ENCODE measurements at regions not wholly inside any gene's neighbourhood (a gene's known extent, or its start where the extent isn't known, plus 50 kb on each side); places are given as distances from the start of the nearest gene placed in this dataset.
A peak's percentile ranks its signal among the peaks of the same experiment; 100 is the strongest.

- H3K27me3 ChIP-seq = no peaks in the 10 kb centered on the region
- no peak overlapping the region for H3K27ac ChIP-seq
- no peaks in the 10 kb centered on the region for H3K9me3 ChIP-seq (ENCODE audit: low read depth)
- no peaks in the 10 kb centered on the region for H3K4me1 ChIP-seq (ENCODE audit: low read depth)
- no peak for TF ChIP-seq CTCF (IDR thresholded peaks at IDR 0.05; ENCODE audit: low read depth, low read length)
- peak; percentile 26 to 83 for DNase-seq (ENCODE audit: low read depth in 1 of 2, low spot score in 1 of 2)
- H3K4me3 ChIP-seq = no peak overlapping the region
- H3K36me3 ChIP-seq = no peaks in the 10 kb centered on the region
These were observed 88.7 kb upstream of the MYL10 start for GRCh38 chr7:101717628-101718357.

GRCh38 chr7:101718363-101719122 is 89.4 kb upstream of the MYL10 start:
- H3K9me3 ChIP-seq (ENCODE audit: low read depth) = no peaks in the 10 kb centered on the region
- TF ChIP-seq CTCF (IDR thresholded peaks at IDR 0.05; ENCODE audit: low read depth, low read length) = no peak
- H3K4me1 ChIP-seq (ENCODE audit: low read depth) = no peaks in the 10 kb centered on the region
- H3K4me3 ChIP-seq = no peak overlapping the region
- no peak overlapping the region for H3K27ac ChIP-seq
- no peaks in the 10 kb centered on the region for H3K36me3 ChIP-seq
- peak in 1 of 2 donors; percentile 54 for DNase-seq (ENCODE audit: low read depth in 1 of 2, low spot score in 1 of 2)
- no peaks in the 10 kb centered on the region for H3K27me3 ChIP-seq

- no peak for TF ChIP-seq CTCF (IDR thresholded peaks at IDR 0.05; ENCODE audit: low read depth, low read length)
- Histone ChIP-seq H3K27ac (no peak overlapping the region), H3K9me3 (ENCODE audit: low read depth) (no peaks in the 10 kb centered on the region), H3K36me3 (no peaks in the 10 kb centered on the region), H3K27me3 (no peaks in the 10 kb centered on the region), H3K4me1 (ENCODE audit: low read depth) (no peaks in the 10 kb centered on the region), H3K4me3 (no peak overlapping the region)
- no peak for DNase-seq (ENCODE audit: low read depth in 1 of 2, low spot score in 1 of 2)
These were observed 90.0 kb upstream of the MYL10 start for GRCh38 chr7:101719123-101719470.

GRCh38 chr7:101720324-101720723 is 91.2 kb upstream of the MYL10 start:
- no peak for DNase-seq (ENCODE audit: low read depth in 1 of 2, low spot score in 1 of 2)
- Histone ChIP-seq H3K27ac (no peak overlapping the region), H3K4me1 (ENCODE audit: low read depth) (no peaks in the 10 kb centered on the region), H3K4me3 (no peak overlapping the region), H3K9me3 (ENCODE audit: low read depth) (no peaks in the 10 kb centered on the region), H3K27me3 (no peaks in the 10 kb centered on the region), H3K36me3 (no peaks in the 10 kb centered on the region)
- TF ChIP-seq CTCF (IDR thresholded peaks at IDR 0.05; ENCODE audit: low read depth, low read length) = no peak

GRCh38 chr7:101722247-101722646 is 93.2 kb upstream of the MYL10 start:
- TF ChIP-seq CTCF (IDR thresholded peaks at IDR 0.05; ENCODE audit: low read depth, low read length) = no peak
- no peak for DNase-seq (ENCODE audit: low read depth in 1 of 2, low spot score in 1 of 2)
- H3K27me3 ChIP-seq = no peaks in the 10 kb centered on the region
- H3K9me3 ChIP-seq (ENCODE audit: low read depth) = no peaks in the 10 kb centered on the region
- H3K27ac ChIP-seq = no peak overlapping the region
- H3K4me1 ChIP-seq (ENCODE audit: low read depth) = no peaks in the 10 kb centered on the region
- no peaks in the 10 kb centered on the region for H3K36me3 ChIP-seq
- H3K4me3 ChIP-seq = no peak overlapping the region

All from cardiac muscle cell (in vitro differentiated cells and primary cell).